ENCODE measurements at regions not wholly inside any gene's neighbourhood (a gene's known extent, or its start where the extent isn't known, plus 50 kb on each side); places are given as distances from the start of the nearest gene placed in this dataset.
"Not testable (repeated sequence)": the region's sequence is repeated elsewhere in the genome, so short reads cannot be mapped to it uniquely, and the experiment has no call there.

GRCh38 chr7:65251851-65252620 is 121.6 kb upstream of the ZNF92 start:
- DNase-seq (ENCODE audit: low read depth in 2 of 2), result no peak

- no peak for DNase-seq (ENCODE audit: low read depth in 2 of 2)
Measured at GRCh38 chr7:65250697-65251395, 122.8 kb upstream of the ZNF92 start.

GRCh38 chr7:65250216-65250615 is 123.4 kb upstream of the ZNF92 start:
- no peak for DNase-seq (ENCODE audit: low read depth in 2 of 2)

GRCh38 chr7:65247491-65247890 is 126.2 kb upstream of the ZNF92 start:
- no peak for DNase-seq (ENCODE audit: low read depth in 2 of 2)

- no peak for DNase-seq (ENCODE audit: low read depth in 2 of 2)
Measured at GRCh38 chr7:65239707-65240352, 133.8 kb upstream of the ZNF92 start.

- no peak for DNase-seq (ENCODE audit: low read depth in 2 of 2)
Measured at GRCh38 chr7:65239324-65239706, 134.3 kb upstream of the ZNF92 start.

GRCh38 chr7:65238785-65239184 is 134.9 kb upstream of the ZNF92 start:
- DNase-seq (ENCODE audit: low read depth in 2 of 2), result no peak

- no peak for DNase-seq (ENCODE audit: low read depth in 2 of 2)
Measured at GRCh38 chr7:65235586-65235985, 138.1 kb upstream of the ZNF92 start.

- no peak for DNase-seq (ENCODE audit: low read depth in 2 of 2)
Measured at GRCh38 chr7:65233409-65234034, 140.1 kb upstream of the ZNF92 start.

GRCh38 chr7:65230231-65230630 is 143.4 kb upstream of the ZNF92 start:
- DNase-seq (ENCODE audit: low read depth in 2 of 2), result no peak

- no peak for DNase-seq (ENCODE audit: low read depth in 2 of 2)
Measured at GRCh38 chr7:65225422-65226006, 148.1 kb upstream of the ZNF92 start.

GRCh38 chr7:65222655-65223054 is 151.0 kb upstream of the ZNF92 start:
- no peak for DNase-seq (ENCODE audit: low read depth in 2 of 2)

- DNase-seq (ENCODE audit: low read depth in 2 of 2), result no peak
Measured at GRCh38 chr7:65221683-65222082, 152.0 kb upstream of the ZNF92 start.

GRCh38 chr7:65219623-65220022 is 154.0 kb upstream of the ZNF92 start:
- no peak for DNase-seq (ENCODE audit: low read depth in 2 of 2)

- DNase-seq (ENCODE audit: low read depth in 2 of 2), result peak; percentile 12 to 42
Measured at GRCh38 chr7:65216469-65216868, 157.2 kb upstream of the ZNF92 start.

- DNase-seq (ENCODE audit: low read depth in 2 of 2), result not testable (repeated sequence)
Measured at GRCh38 chr7:65213260-65213659, 160.4 kb upstream of the ZNF92 start.

- DNase-seq (ENCODE audit: low read depth in 2 of 2), result not testable (repeated sequence)
Measured at GRCh38 chr7:65199221-65199620, 174.4 kb upstream of the ZNF92 start.

GRCh38 chr7:65193334-65194058 is 180.2 kb upstream of the ZNF92 start:
- DNase-seq (ENCODE audit: low read depth in 2 of 2), result not testable (repeated sequence)

GRCh38 chr7:65177041-65177440 is 170.6 kb upstream of the ERV3-1 start:
- DNase-seq (ENCODE audit: low read depth in 2 of 2), result not testable (repeated sequence)

GRCh38 chr7:65150105-65150504 is 143.6 kb upstream of the ERV3-1 start:
- not testable (repeated sequence) for DNase-seq (ENCODE audit: low read depth in 2 of 2)
